Mammary epithelial cell (primary cell): ENCODE measurements at regions not wholly inside any gene's neighbourhood (a gene's known extent, or its start where the extent isn't known, plus 50 kb on each side); places are given as distances from the start of the nearest gene placed in this dataset.

Experiments
- EZH2 ChIP-seq: IDR thresholded peaks from 2 replicates; pipeline ENCODE4 v1.6.1; 2012; ENCODE audit warnings: low read length, inconsistent platforms, borderline replicate concordance
- TF ChIP-seq, protein P1 (sequence below), 2 donors: IDR thresholded peaks in 1 of 2; conservative IDR thresholded peaks in 1 of 2; 2 replicates each; pipeline ENCODE4 v1.5.1; 2011 to 2012; ENCODE audit warnings: inconsistent platforms in 2 of 2, low read length in 2 of 2, mild to moderate bottlenecking in 2 of 2, control low read depth in 1 of 2, low read depth in 1 of 2; ENCODE audit not compliant: insufficient read depth in 1 of 2; ENCODE audit errors: extremely low read depth in 1 of 2

DNA sequence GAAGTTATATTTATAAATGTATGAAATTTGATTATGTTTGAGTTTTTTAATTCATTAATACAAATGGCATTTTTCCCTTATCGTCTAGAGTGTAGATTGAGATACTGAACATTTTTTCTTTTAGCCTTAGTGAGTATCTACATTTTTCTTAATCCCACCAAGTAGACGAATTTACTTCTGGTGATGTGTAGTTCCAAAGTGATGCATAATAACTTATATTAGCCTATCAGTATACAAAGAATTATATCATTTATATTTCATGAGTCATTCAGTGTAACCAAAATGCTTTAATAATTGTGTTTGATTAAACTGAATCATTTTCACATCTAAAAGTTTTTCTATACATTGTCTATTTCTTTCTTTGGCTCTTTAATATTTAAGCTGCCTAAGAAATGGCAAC, 745.6 kb upstream of the LUZP2 start:
- TF ChIP-seq, protein P1, sequence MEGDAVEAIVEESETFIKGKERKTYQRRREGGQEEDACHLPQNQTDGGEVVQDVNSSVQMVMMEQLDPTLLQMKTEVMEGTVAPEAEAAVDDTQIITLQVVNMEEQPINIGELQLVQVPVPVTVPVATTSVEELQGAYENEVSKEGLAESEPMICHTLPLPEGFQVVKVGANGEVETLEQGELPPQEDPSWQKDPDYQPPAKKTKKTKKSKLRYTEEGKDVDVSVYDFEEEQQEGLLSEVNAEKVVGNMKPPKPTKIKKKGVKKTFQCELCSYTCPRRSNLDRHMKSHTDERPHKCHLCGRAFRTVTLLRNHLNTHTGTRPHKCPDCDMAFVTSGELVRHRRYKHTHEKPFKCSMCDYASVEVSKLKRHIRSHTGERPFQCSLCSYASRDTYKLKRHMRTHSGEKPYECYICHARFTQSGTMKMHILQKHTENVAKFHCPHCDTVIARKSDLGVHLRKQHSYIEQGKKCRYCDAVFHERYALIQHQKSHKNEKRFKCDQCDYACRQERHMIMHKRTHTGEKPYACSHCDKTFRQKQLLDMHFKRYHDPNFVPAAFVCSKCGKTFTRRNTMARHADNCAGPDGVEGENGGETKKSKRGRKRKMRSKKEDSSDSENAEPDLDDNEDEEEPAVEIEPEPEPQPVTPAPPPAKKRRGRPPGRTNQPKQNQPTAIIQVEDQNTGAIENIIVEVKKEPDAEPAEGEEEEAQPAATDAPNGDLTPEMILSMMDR (conservative IDR thresholded peaks at IDR 0.05 in 1 of 2, IDR thresholded peaks at IDR 0.05 in 1 of 2; ENCODE audit: extremely low read depth in 1 of 2, insufficient read depth in 1 of 2, low read depth in 1 of 2, low read length in 2 of 2): no peak
- TF ChIP-seq EZH2: no peak
